ENCODE measurements at regions not wholly inside any gene's neighbourhood (a gene's known extent, or its start where the extent isn't known, plus 50 kb on each side); places are given as distances from the start of the nearest gene placed in this dataset.
"Not testable (repeated sequence)": the region's sequence is repeated elsewhere in the genome, so short reads cannot be mapped to it uniquely, and the experiment has no call there.

- Histone ChIP-seq H3K36me3 (peaks cover 9% of the 10 kb centered on the region), H3K27me3 (ENCODE audit: low read depth) (no peaks in the 10 kb centered on the region), H3K27ac (peak overlapping the region; percentile 62), H3K4me3 (no peak overlapping the region), H3K4me1 (peaks cover 15% of the 10 kb centered on the region), H3K9me3 (no peaks in the 10 kb centered on the region)
- ATAC-seq, result peak; percentile 65 to 67
- intact Hi-C loops (cut with DNase I), result no loop called here
- TF ChIP-seq CTCF (IDR thresholded peaks at IDR 0.05), result no peak
- no peak for DNase-seq
Measured at GRCh38 chr16:27625050-27625697, 75.2 kb downstream of the KATNIP start.

GRCh38 chr16:27627136-27627535 lies 77.2 kb downstream of the KATNIP start:
- no peak for ATAC-seq
- no peak for DNase-seq
- peaks cover 15% of the 10 kb centered on the region for H3K36me3 ChIP-seq
- H3K4me3 ChIP-seq, result no peak overlapping the region
- H3K27me3 ChIP-seq (ENCODE audit: low read depth), result no peaks in the 10 kb centered on the region
- H3K9me3 ChIP-seq, result no peaks in the 10 kb centered on the region
- peaks cover 15% of the 10 kb centered on the region for H3K4me1 ChIP-seq
- intact Hi-C loops (cut with DNase I), result no loop called here
- no peak for TF ChIP-seq CTCF (IDR thresholded peaks at IDR 0.05)
- no peak overlapping the region for H3K27ac ChIP-seq

- Histone ChIP-seq H3K36me3 (peaks cover 19% of the 10 kb centered on the region), H3K4me3 (no peak overlapping the region), H3K27me3 (ENCODE audit: low read depth) (no peaks in the 10 kb centered on the region), H3K27ac (no peak overlapping the region), H3K9me3 (no peaks in the 10 kb centered on the region), H3K4me1 (peaks cover 15% of the 10 kb centered on the region)
- ATAC-seq (no peak), DNase-seq (no peak)
- intact Hi-C loops (cut with DNase I), result no loop called here
- no peak for TF ChIP-seq CTCF (IDR thresholded peaks at IDR 0.05)
Measured at GRCh38 chr16:27628241-27628942, 78.4 kb downstream of the KATNIP start.

- ATAC-seq; H3K4me3 ChIP-seq; H3K9me3 ChIP-seq; H3K27ac ChIP-seq; intact Hi-C loops (cut with DNase I); H3K27me3 ChIP-seq (ENCODE audit: low read depth); DNase-seq: not testable (repeated sequence)
- Histone ChIP-seq H3K4me1 (peaks cover 15% of the 10 kb centered on the region), H3K36me3 (peaks cover 19% of the 10 kb centered on the region)
Measured at GRCh38 chr16:27628943-27629462, 79.1 kb downstream of the KATNIP start.

- no peak for TF ChIP-seq CTCF (IDR thresholded peaks at IDR 0.05)
- intact Hi-C loops (cut with DNase I), result no loop called here
Measured at GRCh38 chr16:27632216-27632615, 82.3 kb downstream of the KATNIP start.

GRCh38 chr16:27633221-27633620 lies 83.3 kb downstream of the KATNIP start:
- ATAC-seq (no peak), DNase-seq (no peak)
- H3K9me3 ChIP-seq, result no peaks in the 10 kb centered on the region
- peaks cover 23% of the 10 kb centered on the region for H3K36me3 ChIP-seq
- intact Hi-C loops (cut with DNase I), result no loop called here
- no peak overlapping the region for H3K27ac ChIP-seq
- H3K27me3 ChIP-seq (ENCODE audit: low read depth), result no peaks in the 10 kb centered on the region
- no peaks in the 10 kb centered on the region for H3K4me1 ChIP-seq
- H3K4me3 ChIP-seq, result no peak overlapping the region
- no peak for TF ChIP-seq CTCF (IDR thresholded peaks at IDR 0.05)

More at GRCh38 chr16:27632216-27632615, 82.3 kb downstream of the KATNIP start:
- Histone ChIP-seq H3K4me3 (no peak overlapping the region), H3K9me3 (no peaks in the 10 kb centered on the region), H3K4me1 (no peaks in the 10 kb centered on the region), H3K27me3 (ENCODE audit: low read depth) (no peaks in the 10 kb centered on the region), H3K27ac (no peak overlapping the region), H3K36me3 (peaks cover 23% of the 10 kb centered on the region)
- DNase-seq (no peak), ATAC-seq (no peak)

All from lower lobe of right lung (tissue), 2 donors.